ENCODE measurements at regions not wholly inside any gene's neighbourhood (a gene's known extent, or its start where the extent isn't known, plus 50 kb on each side); places are given as distances from the start of the nearest gene placed in this dataset.

DNA sequence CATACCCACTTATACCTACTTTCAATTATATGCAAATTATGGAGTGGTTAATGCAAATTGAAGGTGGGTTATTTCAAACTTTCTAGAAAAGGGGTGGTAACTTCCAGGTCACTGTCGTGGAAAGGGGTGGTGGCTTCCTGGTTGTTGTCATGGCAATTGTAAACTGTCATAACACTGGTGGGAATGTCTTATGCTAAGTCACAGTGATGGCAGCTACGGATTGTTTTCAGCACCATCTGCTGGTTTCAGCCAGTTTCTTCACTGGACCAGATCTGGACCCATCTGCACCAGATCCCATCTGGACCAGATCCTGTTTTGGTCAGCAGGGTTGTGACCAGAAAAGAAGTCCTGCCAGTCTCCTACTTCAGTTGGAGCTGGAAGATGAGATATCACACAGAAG, 1469.3 kb downstream of the AACS start:
- Histone ChIP-seq H3K79me2 (ENCODE audit: insufficient read depth, low read length) (no peaks in the 10 kb centered on the region), H4K20me1 (ENCODE audit: insufficient read depth, low read length) (no peaks in the 10 kb centered on the region), H3K27me3 (ENCODE audit: insufficient read depth, low read length) (no peaks in the 10 kb centered on the region), H3K4me3 (ENCODE audit: low read depth, low read length, poor library complexity, severe bottlenecking) (no peak overlapping the region), H3K4me1 (ENCODE audit: insufficient read depth, low read length, severe bottlenecking) (no peaks in the 10 kb centered on the region), H3K9ac (ENCODE audit: low read length) (no peak overlapping the region), H3F3A (ENCODE audit: insufficient read depth, low read length) (no peaks in the 10 kb centered on the region), H3K36me3 (ENCODE audit: insufficient read depth, low read length) (no peaks in the 10 kb centered on the region), H3K9me3 (ENCODE audit: low read length) (no peaks in the 10 kb centered on the region), H3K4me2 (ENCODE audit: low read length) (no peak overlapping the region), H3K27ac (ENCODE audit: low read depth, low read length, poor library complexity, severe bottlenecking) (no peak overlapping the region), H2AFZ (ENCODE audit: low read length) (no peak overlapping the region), H3K9me2 (ENCODE audit: low read depth, low read length) (no peaks in the 10 kb centered on the region)
- TF ChIP-seq, protein P1, sequence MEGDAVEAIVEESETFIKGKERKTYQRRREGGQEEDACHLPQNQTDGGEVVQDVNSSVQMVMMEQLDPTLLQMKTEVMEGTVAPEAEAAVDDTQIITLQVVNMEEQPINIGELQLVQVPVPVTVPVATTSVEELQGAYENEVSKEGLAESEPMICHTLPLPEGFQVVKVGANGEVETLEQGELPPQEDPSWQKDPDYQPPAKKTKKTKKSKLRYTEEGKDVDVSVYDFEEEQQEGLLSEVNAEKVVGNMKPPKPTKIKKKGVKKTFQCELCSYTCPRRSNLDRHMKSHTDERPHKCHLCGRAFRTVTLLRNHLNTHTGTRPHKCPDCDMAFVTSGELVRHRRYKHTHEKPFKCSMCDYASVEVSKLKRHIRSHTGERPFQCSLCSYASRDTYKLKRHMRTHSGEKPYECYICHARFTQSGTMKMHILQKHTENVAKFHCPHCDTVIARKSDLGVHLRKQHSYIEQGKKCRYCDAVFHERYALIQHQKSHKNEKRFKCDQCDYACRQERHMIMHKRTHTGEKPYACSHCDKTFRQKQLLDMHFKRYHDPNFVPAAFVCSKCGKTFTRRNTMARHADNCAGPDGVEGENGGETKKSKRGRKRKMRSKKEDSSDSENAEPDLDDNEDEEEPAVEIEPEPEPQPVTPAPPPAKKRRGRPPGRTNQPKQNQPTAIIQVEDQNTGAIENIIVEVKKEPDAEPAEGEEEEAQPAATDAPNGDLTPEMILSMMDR (IDR thresholded peaks at IDR 0.05; ENCODE audit: low read length), result no peak
- TF ChIP-seq EZH2 (IDR thresholded peaks at IDR 0.05; ENCODE audit: borderline replicate concordance, low read length), result no peak

DNA sequence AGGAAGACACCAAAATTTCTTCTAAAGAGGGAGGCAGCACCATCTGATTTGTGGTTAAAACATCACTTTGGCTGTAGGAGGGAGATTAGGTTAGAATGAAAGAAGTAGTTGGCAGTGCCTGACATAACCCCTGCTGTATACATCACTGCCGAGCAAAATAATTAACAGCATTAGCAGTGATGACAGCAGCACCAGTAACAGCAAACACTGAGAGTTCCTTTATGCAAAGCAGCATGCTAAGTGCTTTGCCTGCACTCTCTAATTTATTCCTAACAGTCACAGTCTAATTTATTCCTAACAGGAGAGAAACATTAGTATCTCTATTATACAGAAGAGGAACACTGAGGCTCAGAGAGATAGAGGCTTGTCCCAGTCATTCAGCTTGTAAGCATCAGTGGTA, 1469.7 kb downstream of the AACS start:
- Histone ChIP-seq H3K9ac (ENCODE audit: low read length) (no peak overlapping the region), H3F3A (ENCODE audit: insufficient read depth, low read length) (no peaks in the 10 kb centered on the region), H3K27ac (ENCODE audit: low read depth, low read length, poor library complexity, severe bottlenecking) (no peak overlapping the region), H3K79me2 (ENCODE audit: insufficient read depth, low read length) (no peaks in the 10 kb centered on the region), H2AFZ (ENCODE audit: low read length) (no peak overlapping the region), H3K9me2 (ENCODE audit: low read depth, low read length) (no peaks in the 10 kb centered on the region), H3K36me3 (ENCODE audit: insufficient read depth, low read length) (no peaks in the 10 kb centered on the region), H3K4me1 (ENCODE audit: insufficient read depth, low read length, severe bottlenecking) (no peaks in the 10 kb centered on the region), H4K20me1 (ENCODE audit: insufficient read depth, low read length) (no peaks in the 10 kb centered on the region), H3K9me3 (ENCODE audit: low read length) (no peaks in the 10 kb centered on the region), H3K27me3 (ENCODE audit: insufficient read depth, low read length) (no peaks in the 10 kb centered on the region), H3K4me2 (ENCODE audit: low read length) (no peak overlapping the region), H3K4me3 (ENCODE audit: low read depth, low read length, poor library complexity, severe bottlenecking) (no peak overlapping the region)
- TF ChIP-seq, protein P1 (IDR thresholded peaks at IDR 0.05; ENCODE audit: low read length), result no peak
- TF ChIP-seq EZH2 (IDR thresholded peaks at IDR 0.05; ENCODE audit: borderline replicate concordance, low read length), result no peak

DNA sequence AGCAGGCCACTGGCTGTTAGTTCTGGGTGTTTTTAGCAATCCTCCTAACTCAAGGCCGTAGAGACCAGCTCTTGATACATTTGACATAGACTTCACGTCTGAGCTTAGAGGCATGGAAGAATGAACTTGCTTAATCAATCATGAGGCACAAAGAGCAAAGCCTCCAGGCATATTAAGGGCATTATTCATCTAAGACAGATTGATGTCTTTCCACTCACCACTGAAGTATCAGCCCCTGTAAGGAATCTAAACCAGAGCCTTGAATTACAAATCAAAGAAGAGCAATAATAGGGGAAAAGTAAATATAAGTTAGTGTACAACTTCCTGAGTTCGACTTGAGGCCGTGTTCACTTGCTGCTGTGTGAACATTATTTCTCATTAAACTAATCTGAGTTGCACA, 1470.7 kb downstream of the AACS start:
- Histone ChIP-seq H2AFZ (ENCODE audit: low read length) (no peak overlapping the region), H3K9me3 (ENCODE audit: low read length) (no peaks in the 10 kb centered on the region), H3K9me2 (ENCODE audit: low read depth, low read length) (no peaks in the 10 kb centered on the region), H4K20me1 (ENCODE audit: insufficient read depth, low read length) (no peaks in the 10 kb centered on the region), H3K27ac (ENCODE audit: low read depth, low read length, poor library complexity, severe bottlenecking) (no peak overlapping the region), H3K36me3 (ENCODE audit: insufficient read depth, low read length) (no peaks in the 10 kb centered on the region), H3K9ac (ENCODE audit: low read length) (no peak overlapping the region), H3K27me3 (ENCODE audit: insufficient read depth, low read length) (no peaks in the 10 kb centered on the region), H3K4me3 (ENCODE audit: low read depth, low read length, poor library complexity, severe bottlenecking) (no peak overlapping the region), H3K4me1 (ENCODE audit: insufficient read depth, low read length, severe bottlenecking) (no peaks in the 10 kb centered on the region), H3K4me2 (ENCODE audit: low read length) (no peak overlapping the region), H3K79me2 (ENCODE audit: insufficient read depth, low read length) (no peaks in the 10 kb centered on the region), H3F3A (ENCODE audit: insufficient read depth, low read length) (no peaks in the 10 kb centered on the region)
- TF ChIP-seq, protein P1 (IDR thresholded peaks at IDR 0.05; ENCODE audit: low read length), result no peak
- no peak for TF ChIP-seq EZH2 (IDR thresholded peaks at IDR 0.05; ENCODE audit: borderline replicate concordance, low read length)
